ENCODE measurements at regions not wholly inside any gene's neighbourhood (a gene's known extent, or its start where the extent isn't known, plus 50 kb on each side); places are given as distances from the start of the nearest gene placed in this dataset.

DNA sequence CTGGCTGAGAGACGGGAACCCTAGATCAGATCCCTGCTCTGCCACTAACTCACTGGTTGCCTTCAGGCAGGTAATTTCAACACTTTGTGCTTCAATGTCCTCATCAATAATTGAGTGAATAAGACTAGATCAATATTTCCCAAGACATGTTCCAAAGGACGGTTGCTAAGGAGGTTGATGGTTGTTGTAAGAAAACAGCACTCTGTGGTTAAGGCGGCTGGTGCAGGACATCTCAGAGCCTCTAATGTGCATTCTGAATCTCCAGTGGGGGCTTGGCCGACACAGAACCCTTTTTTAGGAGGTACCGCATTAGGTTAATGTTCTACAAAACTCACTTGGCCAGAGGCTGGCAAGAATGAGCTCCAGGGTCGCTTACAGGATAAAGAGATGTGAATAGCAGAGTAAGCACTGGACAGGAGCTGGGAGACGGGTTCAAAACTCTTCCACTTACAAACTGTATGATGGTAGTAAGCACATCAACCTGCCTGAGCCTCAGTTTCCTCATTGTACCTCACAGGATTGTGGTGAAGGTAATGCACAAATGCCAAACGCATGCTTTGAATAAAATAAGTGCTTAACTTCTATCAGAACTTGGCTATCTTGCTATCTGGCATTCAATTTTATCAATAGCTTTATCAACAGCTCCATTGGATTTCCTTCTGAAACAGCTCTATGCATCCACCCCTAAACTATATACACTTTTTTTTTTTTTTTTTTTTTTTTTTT is 136.9 kb upstream of the PARP11 start (continued):
- no peak for TF ChIP-seq THAP9 (CRISPR knock-in tag; IDR thresholded peaks at IDR 0.05; ENCODE audit: borderline replicate concordance)
- TF ChIP-seq HHEX (CRISPR knock-in tag; IDR thresholded peaks at IDR 0.05), result no peak
- TF ChIP-seq, protein P1, sequence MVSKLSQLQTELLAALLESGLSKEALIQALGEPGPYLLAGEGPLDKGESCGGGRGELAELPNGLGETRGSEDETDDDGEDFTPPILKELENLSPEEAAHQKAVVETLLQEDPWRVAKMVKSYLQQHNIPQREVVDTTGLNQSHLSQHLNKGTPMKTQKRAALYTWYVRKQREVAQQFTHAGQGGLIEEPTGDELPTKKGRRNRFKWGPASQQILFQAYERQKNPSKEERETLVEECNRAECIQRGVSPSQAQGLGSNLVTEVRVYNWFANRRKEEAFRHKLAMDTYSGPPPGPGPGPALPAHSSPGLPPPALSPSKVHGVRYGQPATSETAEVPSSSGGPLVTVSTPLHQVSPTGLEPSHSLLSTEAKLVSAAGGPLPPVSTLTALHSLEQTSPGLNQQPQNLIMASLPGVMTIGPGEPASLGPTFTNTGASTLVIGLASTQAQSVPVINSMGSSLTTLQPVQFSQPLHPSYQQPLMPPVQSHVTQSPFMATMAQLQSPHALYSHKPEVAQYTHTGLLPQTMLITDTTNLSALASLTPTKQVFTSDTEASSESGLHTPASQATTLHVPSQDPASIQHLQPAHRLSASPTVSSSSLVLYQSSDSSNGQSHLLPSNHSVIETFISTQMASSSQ (IDR thresholded peaks at IDR 0.05; ENCODE audit: low read depth), result 0 out of 2 replicates have a peak, but pooled peaks have one; percentile 29
- TF ChIP-seq, protein P1 (CRISPR knock-in tag; IDR thresholded peaks at IDR 0.05; ENCODE audit: borderline replicate concordance), result no peak; the same call in 1 of the 2 replicates
- no peak for TF ChIP-seq RARG (CRISPR knock-in tag; IDR thresholded peaks at IDR 0.05; ENCODE audit: low read depth)
- TF ChIP-seq MED1 (CRISPR knock-in tag; IDR thresholded peaks at IDR 0.05), result 0 out of 2 replicates have a peak, but pooled peaks have one; percentile 11
- 0 out of 2 replicates have a peak, but pooled peaks have one; percentile 4 for TF ChIP-seq HNF4A (CRISPR knock-in tag; IDR thresholded peaks at IDR 0.05)
- no peak for TF ChIP-seq ZNF605 (CRISPR knock-in tag; IDR thresholded peaks at IDR 0.05)
- no peak for TF ChIP-seq XBP1 (CRISPR knock-in tag; IDR thresholded peaks at IDR 0.05)
- TF ChIP-seq, protein P2, sequence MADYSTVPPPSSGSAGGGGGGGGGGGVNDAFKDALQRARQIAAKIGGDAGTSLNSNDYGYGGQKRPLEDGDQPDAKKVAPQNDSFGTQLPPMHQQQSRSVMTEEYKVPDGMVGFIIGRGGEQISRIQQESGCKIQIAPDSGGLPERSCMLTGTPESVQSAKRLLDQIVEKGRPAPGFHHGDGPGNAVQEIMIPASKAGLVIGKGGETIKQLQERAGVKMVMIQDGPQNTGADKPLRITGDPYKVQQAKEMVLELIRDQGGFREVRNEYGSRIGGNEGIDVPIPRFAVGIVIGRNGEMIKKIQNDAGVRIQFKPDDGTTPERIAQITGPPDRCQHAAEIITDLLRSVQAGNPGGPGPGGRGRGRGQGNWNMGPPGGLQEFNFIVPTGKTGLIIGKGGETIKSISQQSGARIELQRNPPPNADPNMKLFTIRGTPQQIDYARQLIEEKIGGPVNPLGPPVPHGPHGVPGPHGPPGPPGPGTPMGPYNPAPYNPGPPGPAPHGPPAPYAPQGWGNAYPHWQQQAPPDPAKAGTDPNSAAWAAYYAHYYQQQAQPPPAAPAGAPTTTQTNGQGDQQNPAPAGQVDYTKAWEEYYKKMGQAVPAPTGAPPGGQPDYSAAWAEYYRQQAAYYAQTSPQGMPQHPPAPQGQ (CRISPR knock-in tag; IDR thresholded peaks at IDR 0.05; ENCODE audit: borderline replicate concordance), result no peak
- TF ChIP-seq KDM1A (CRISPR knock-in tag; IDR thresholded peaks at IDR 0.05), result no peak
- no peak for TF ChIP-seq ZNF710 (CRISPR knock-in tag; IDR thresholded peaks at IDR 0.05; ENCODE audit: borderline replicate concordance)
- no peak for TF ChIP-seq ZNF512 (CRISPR knock-in tag; IDR thresholded peaks at IDR 0.05)
- no peak for TF ChIP-seq ISL2 (CRISPR knock-in tag; IDR thresholded peaks at IDR 0.05)
- TF ChIP-seq NAIF1 (CRISPR knock-in tag; IDR thresholded peaks at IDR 0.05; ENCODE audit: borderline replicate concordance), result no peak
- peak; percentile 85 for TF ChIP-seq CEBPB (IDR thresholded peaks at IDR 0.05; ENCODE audit: borderline replicate concordance, low read depth, low read length)
- no peak for TF ChIP-seq ETV5 (CRISPR knock-in tag; IDR thresholded peaks at IDR 0.05; ENCODE audit: borderline replicate concordance)
